Middle frontal gyrus (tissue), 1 donor: ENCODE measurements at regions not wholly inside any gene's neighbourhood (a gene's known extent, or its start where the extent isn't known, plus 50 kb on each side); places are given as distances from the start of the nearest gene placed in this dataset.
"Not testable (repeated sequence)": the region's sequence is repeated elsewhere in the genome, so short reads cannot be mapped to it uniquely, and the experiment has no call there.

ENCODE experiments used
- DNase-seq: peaks from one replicate; pipeline ENCODE4 v3.0.0-alpha.2; 2015; ENCODE audit warnings: low spot score; ENCODE audit errors: extremely low spot score

GRCh38 chr12:86712425-86712843, 456.2 kb upstream of the MGAT4C start:
- no peak for DNase-seq

- no peak for DNase-seq
These were observed 455.5 kb upstream of the MGAT4C start for GRCh38 chr12:86711731-86712130.

- no peak for DNase-seq
These were observed 453.9 kb upstream of the MGAT4C start for GRCh38 chr12:86710109-86710508.

GRCh38 chr12:86709017-86709416, 452.8 kb upstream of the MGAT4C start:
- DNase-seq, result not testable (repeated sequence)

GRCh38 chr12:86698641-86698980, 442.4 kb upstream of the MGAT4C start:
- no peak for DNase-seq

GRCh38 chr12:86697916-86698640, 441.9 kb upstream of the MGAT4C start:
- DNase-seq, result no peak

- no peak for DNase-seq
These were observed 427.5 kb upstream of the MGAT4C start for GRCh38 chr12:86683568-86684304.

- DNase-seq, result no peak
These were observed 424.9 kb upstream of the MGAT4C start for GRCh38 chr12:86681060-86681459.

GRCh38 chr12:86675197-86675596, 419.0 kb upstream of the MGAT4C start:
- DNase-seq, result no peak

- DNase-seq, result no peak
These were observed 414.8 kb upstream of the MGAT4C start for GRCh38 chr12:86670986-86671385.

- no peak for DNase-seq
These were observed 412.8 kb upstream of the MGAT4C start for GRCh38 chr12:86669010-86669409.

- DNase-seq, result no peak
These were observed 410.1 kb upstream of the MGAT4C start for GRCh38 chr12:86666316-86666715.

GRCh38 chr12:86663716-86664115, 407.5 kb upstream of the MGAT4C start:
- DNase-seq, result no peak

GRCh38 chr12:86663173-86663572, 407.0 kb upstream of the MGAT4C start:
- DNase-seq, result no peak

- no peak for DNase-seq
These were observed 406.3 kb upstream of the MGAT4C start for GRCh38 chr12:86662464-86662863.

GRCh38 chr12:86660488-86661147, 404.4 kb upstream of the MGAT4C start:
- no peak for DNase-seq

GRCh38 chr12:86659985-86660384, 403.8 kb upstream of the MGAT4C start:
- DNase-seq, result no peak

GRCh38 chr12:86658303-86658702, 402.1 kb upstream of the MGAT4C start:
- no peak for DNase-seq

GRCh38 chr12:86647800-86648199, 391.6 kb upstream of the MGAT4C start:
- no peak for DNase-seq

- peak; percentile 39 for DNase-seq
These were observed 378.5 kb upstream of the MGAT4C start for GRCh38 chr12:86634456-86635410.

- DNase-seq, result no peak
These were observed 370.8 kb upstream of the MGAT4C start for GRCh38 chr12:86627001-86627400.
